Kidney (tissue), 13 donors: ENCODE measurements at regions not wholly inside any gene's neighbourhood (a gene's known extent, or its start where the extent isn't known, plus 50 kb on each side); places are given as distances from the start of the nearest gene placed in this dataset.

Experiments used
- DNase-seq, 5 donors: peaks; one replicate each; pipeline ENCODE4 v3.0.0-alpha.2; 2013 to 2020
- FAIRE-seq: peaks from 2 replicates; lab custom pipeline; 2012; peaks lifted over from hg19 to GRCh38; lab: Jason Lieb, UNC
- H3K27ac ChIP-seq, 2 donors: one replicate each; pipeline ENCODE4 v1.7.0; 2013; ENCODE audit warnings: low read depth in 2 of 2, low read length in 2 of 2, inconsistent platforms in 1 of 2
- H3K27me3 ChIP-seq: one replicate; pipeline ENCODE4 v1.7.1; 2013; ENCODE audit warnings: low read length, inconsistent platforms; ENCODE audit not compliant: control insufficient read depth, insufficient read depth
- H3K36me3 ChIP-seq, 3 donors: one replicate each; pipeline versions ENCODE4 v1.7.0 to v1.7.1; 2013; ENCODE audit warnings: low read length in 3 of 3, control low read depth in 1 of 3, inconsistent platforms in 1 of 3; ENCODE audit not compliant: insufficient read depth in 3 of 3, control insufficient read depth in 2 of 3
- H3K4me1 ChIP-seq, 3 donors: one replicate each; pipeline versions ENCODE4 v1.7.0 to v1.7.1; 2013; ENCODE audit warnings: low read length in 3 of 3, inconsistent platforms in 1 of 3, low read depth in 1 of 3; ENCODE audit not compliant: control insufficient read depth in 2 of 3, insufficient read depth in 2 of 3
- H3K4me3 ChIP-seq, 3 donors: one replicate each; pipeline versions ENCODE4 v1.7.0 to v1.8.1; 2013; ENCODE audit warnings: low read length in 3 of 3, control low read depth in 1 of 3, inconsistent platforms in 1 of 3
- H3K9ac ChIP-seq, 3 donors: one replicate each; pipeline versions ENCODE4 v1.7.0 to v1.7.1; 2013; ENCODE audit warnings: low read length in 3 of 3, control low read depth in 1 of 3, inconsistent platforms in 1 of 3
- H3K9me3 ChIP-seq, 3 donors: one replicate each; pipeline versions ENCODE4 v1.7.0 to v1.7.1; 2013; ENCODE audit warnings: low read length in 3 of 3, control low read depth in 1 of 3, inconsistent platforms in 1 of 3; ENCODE audit not compliant: control insufficient read depth in 2 of 3, insufficient read depth in 1 of 3
- intact Hi-C: fragments of 100-400 bp; cut with DNase I; formaldehyde crosslinking; loops from one replicate; pipeline ENCODE4 v1.11.1; 2022
- TF ChIP-seq, protein P1 (sequence below): IDR thresholded peaks from 3 replicates; pipeline ENCODE4 v1.5.1; 2012; ENCODE audit warnings: mild to moderate bottlenecking, moderate library complexity, borderline replicate concordance; ENCODE audit not compliant: insufficient read depth; ENCODE audit errors: extremely low read depth
- donor health status: control.
- donor health status: control.
- donor health status: control.
- donor health status: control.
- donor health status: control.
- donor health status: DM: yes; HTN: yes; CAD: no.
- donor health status: Normal renal cell carcinoma (clear cell type).

DNA sequence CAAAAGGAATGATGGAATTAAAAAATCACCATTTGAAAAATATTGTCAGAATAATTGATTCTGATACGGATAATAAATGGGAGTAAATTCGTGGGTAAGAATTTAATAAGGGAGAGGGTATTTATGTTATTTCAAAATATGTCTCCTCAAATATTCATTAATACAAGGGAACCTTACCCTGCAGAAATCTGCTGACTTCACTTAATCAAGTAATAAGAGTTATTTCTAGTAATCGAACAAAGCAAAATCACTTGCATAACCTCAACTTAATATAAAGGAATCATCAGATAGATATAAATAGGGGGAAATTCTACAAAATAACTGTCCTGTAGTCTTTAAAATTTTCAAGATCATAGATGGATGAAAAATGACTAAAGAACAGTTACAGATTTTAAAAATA lies 1164.7 kb upstream of the GJE1 start:
- H3K4me1 ChIP-seq: no peaks in the 10 kb centered on the region
- TF ChIP-seq, protein P1, sequence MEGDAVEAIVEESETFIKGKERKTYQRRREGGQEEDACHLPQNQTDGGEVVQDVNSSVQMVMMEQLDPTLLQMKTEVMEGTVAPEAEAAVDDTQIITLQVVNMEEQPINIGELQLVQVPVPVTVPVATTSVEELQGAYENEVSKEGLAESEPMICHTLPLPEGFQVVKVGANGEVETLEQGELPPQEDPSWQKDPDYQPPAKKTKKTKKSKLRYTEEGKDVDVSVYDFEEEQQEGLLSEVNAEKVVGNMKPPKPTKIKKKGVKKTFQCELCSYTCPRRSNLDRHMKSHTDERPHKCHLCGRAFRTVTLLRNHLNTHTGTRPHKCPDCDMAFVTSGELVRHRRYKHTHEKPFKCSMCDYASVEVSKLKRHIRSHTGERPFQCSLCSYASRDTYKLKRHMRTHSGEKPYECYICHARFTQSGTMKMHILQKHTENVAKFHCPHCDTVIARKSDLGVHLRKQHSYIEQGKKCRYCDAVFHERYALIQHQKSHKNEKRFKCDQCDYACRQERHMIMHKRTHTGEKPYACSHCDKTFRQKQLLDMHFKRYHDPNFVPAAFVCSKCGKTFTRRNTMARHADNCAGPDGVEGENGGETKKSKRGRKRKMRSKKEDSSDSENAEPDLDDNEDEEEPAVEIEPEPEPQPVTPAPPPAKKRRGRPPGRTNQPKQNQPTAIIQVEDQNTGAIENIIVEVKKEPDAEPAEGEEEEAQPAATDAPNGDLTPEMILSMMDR: no peak
- DNase-seq (no peak), FAIRE-seq (no peak)
- intact Hi-C loops: no loop called here
- no peaks in the 10 kb centered on the region for H3K36me3 ChIP-seq
- no peaks in the 10 kb centered on the region for H3K27me3 ChIP-seq
- no peaks in the 10 kb centered on the region for H3K9me3 ChIP-seq
- no peak overlapping the region for H3K4me3 ChIP-seq
- no peak overlapping the region for H3K9ac ChIP-seq
- no peak overlapping the region for H3K27ac ChIP-seq

DNA sequence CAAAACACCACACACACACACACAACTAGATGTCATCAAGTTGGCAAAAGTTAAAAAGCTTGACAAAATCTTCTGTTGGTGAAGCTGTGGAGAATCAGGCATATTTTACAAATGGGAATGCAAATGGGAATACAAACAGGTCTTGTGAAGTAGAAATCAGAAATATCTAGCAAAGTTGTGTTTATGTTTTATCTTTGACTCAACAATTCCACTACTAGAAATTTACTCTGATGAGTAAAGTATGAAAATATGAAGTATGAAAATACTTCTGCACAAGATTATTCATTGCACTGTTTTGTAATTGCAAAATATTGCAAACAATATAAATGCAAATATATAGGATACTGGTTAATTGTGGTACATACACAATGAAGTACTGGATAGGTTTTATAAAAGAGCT lies 1166.0 kb upstream of the GJE1 start:
- Histone ChIP-seq H3K9me3 (no peaks in the 10 kb centered on the region), H3K4me1 (no peaks in the 10 kb centered on the region), H3K27ac (no peak overlapping the region), H3K4me3 (no peak overlapping the region), H3K36me3 (no peaks in the 10 kb centered on the region), H3K9ac (no peak overlapping the region), H3K27me3 (no peaks in the 10 kb centered on the region)
- no peak for FAIRE-seq
- TF ChIP-seq, protein P1: no peak
- DNase-seq: no peak
- intact Hi-C loops: no loop called here

DNA sequence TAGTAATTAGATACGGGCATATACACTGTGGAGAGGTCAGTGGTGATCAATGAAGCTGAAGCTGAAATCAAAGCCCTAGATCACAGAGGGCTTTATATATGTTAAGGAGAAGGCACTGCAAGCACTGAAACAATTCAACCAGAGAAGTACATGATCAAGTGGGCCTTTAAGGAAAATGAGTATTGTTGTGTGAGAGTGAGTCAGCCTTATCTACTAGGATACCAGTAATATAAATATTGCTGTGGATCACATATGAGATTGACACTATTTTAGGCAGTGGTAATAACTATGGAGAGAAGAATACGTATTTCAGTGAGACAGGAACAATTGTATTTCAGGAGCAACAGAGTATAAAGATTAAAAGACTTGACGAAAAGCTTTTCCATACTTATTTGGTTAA lies 1172.2 kb upstream of the GJE1 start:
- H3K4me1 ChIP-seq: no peaks in the 10 kb centered on the region
- H3K27ac ChIP-seq: no peak overlapping the region
- no peaks in the 10 kb centered on the region for H3K9me3 ChIP-seq
- TF ChIP-seq, protein P1: no peak
- DNase-seq (no peak), FAIRE-seq (no peak)
- no peak overlapping the region for H3K9ac ChIP-seq
- intact Hi-C loops: no loop called here
- H3K36me3 ChIP-seq: no peaks in the 10 kb centered on the region
- H3K27me3 ChIP-seq: no peaks in the 10 kb centered on the region
- no peak overlapping the region for H3K4me3 ChIP-seq

DNA sequence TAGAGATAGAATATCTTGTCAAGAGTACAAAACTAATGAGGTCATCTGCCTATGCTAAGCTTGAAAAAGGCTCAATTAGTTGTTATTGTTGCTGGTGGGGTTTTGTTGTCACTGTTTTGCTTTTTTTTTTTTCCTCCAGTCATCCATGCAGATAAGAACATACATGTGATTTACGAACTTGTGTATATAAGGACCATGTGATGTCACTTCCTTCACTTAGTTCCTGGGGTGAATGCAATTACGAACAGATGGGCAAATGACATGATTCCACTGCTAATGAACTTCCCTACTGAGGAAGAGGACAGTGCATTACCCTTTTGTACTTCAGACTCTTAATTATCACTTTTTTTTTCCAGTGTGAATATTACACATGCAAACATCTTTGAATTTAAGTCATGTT lies 1175.3 kb upstream of the GJE1 start:
- no peak overlapping the region for H3K27ac ChIP-seq
- TF ChIP-seq, protein P1: no peak
- DNase-seq (no peak), FAIRE-seq (no peak)
- no peaks in the 10 kb centered on the region for H3K27me3 ChIP-seq
- H3K9ac ChIP-seq: no peak overlapping the region
- no peaks in the 10 kb centered on the region for H3K9me3 ChIP-seq
- intact Hi-C loops: no loop called here
- H3K4me1 ChIP-seq: no peaks in the 10 kb centered on the region
- no peak overlapping the region for H3K4me3 ChIP-seq
- no peaks in the 10 kb centered on the region for H3K36me3 ChIP-seq
